H1 (cell line): ENCODE measurements at regions not wholly inside any gene's neighbourhood (a gene's known extent, or its start where the extent isn't known, plus 50 kb on each side); places are given as distances from the start of the nearest gene placed in this dataset. TPM values are rescaled to one million over a fixed set of nuclear protein-coding genes. Genes with fewer than 3 reads are reported as not detected.

ENCODE experiments used
- CBX8 ChIP-seq: fragments of 300-800, 300-1000 bp; sonication (generic); IDR thresholded peaks from 2 replicates; pipeline ENCODE4 v1.7.1; 2016; ENCODE audit warnings: low read depth, low read length, borderline replicate concordance
- EP300 ChIP-seq, 2 experiments: IDR thresholded peaks; 1 replicate in 1 of 2; 2 replicates in 1 of 2; pipeline ENCODE4 v1.6.1; 2011 to 2012; ENCODE audit warnings: low read depth in 2 of 2, low read length in 2 of 2, mild to moderate bottlenecking in 2 of 2, borderline replicate concordance in 1 of 2, inconsistent platforms in 1 of 2, moderate library complexity in 1 of 2
- GABPA ChIP-seq: IDR thresholded peaks from 2 replicates; pipeline ENCODE4 v1.6.1; 2011; ENCODE audit warnings: mild to moderate bottlenecking, low read length, moderate library complexity, borderline replicate concordance; ENCODE audit not compliant: insufficient read depth
- KDM5A ChIP-seq: fragments of 200-600 bp; IDR thresholded peaks from 2 replicates; pipeline ENCODE4 v1.7.1; 2012; ENCODE audit warnings: mild to moderate bottlenecking, low read length, inconsistent platforms, mixed read lengths
- NANOG ChIP-seq: IDR thresholded peaks from 2 replicates; pipeline ENCODE4 v1.6.1; 2011; ENCODE audit warnings: low read length, low read depth, mild to moderate bottlenecking, inconsistent platforms; ENCODE audit not compliant: insufficient read depth, poor library complexity, severe bottlenecking
- PHF8 ChIP-seq: fragments of 200-600 bp; sonication (generic); conservative IDR thresholded peaks from 2 replicates; pipeline ENCODE4 v1.7.1; 2012; ENCODE audit warnings: low read depth, mild to moderate bottlenecking, inconsistent platforms, low read length, moderate library complexity
- TBP ChIP-seq: IDR thresholded peaks from 2 replicates; pipeline ENCODE4 v1.6.1; 2011; ENCODE audit warnings: low read depth, low read length, improper control_type of control experiment
- small RNA-seq: library from polyadenylated mRNA; stranded (forward); fragments of <200 nt; extraction: miRNeasy Mini kit (QIAGEN cat#:217004); gene quantifications from one replicate; pipeline ENCODE3, GENCODE V24; 2013; ENCODE audit not compliant: insufficient read depth

DNA sequence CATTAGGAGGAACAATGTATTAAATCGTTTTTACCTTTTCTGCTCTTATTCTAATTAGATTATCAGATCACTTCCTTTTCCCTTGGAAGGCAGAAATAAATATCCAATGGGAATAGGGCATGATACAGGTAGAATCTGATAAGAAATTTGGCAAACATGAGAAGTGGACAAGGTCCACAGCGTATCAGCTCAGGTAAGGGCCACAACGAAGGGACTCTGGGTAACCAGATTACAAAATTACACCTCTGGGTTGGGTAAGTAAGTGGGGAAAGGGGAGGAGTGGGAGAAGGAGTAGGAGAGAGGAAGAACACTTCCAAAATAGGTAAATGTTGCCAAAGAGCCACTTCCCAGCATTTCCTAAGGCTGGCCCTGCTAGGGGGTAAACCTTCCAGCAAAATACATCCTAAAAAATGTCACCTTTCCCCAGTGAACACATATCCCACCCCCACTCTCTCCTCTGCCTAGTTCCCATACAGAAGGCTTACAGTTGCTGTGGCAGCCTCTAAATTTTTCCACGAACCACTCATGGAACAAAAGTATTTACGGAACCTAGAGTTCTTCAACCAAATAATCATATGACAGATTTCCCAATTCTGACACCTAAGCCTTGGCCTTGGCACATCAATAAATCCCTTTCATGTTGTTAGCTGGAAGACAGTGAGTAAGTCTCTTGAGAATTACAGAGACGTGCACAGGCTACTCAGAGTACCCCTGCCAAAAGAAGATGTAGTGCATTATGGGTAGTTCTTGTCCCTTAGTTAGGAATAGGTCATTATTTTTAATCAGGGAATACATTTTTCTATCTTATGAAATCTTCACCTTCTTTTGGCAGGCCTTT, 51.5 kb upstream of the DLX6 start (continued):
- TF ChIP-seq PHF8 (no peak), GABPA (no peak), TBP (no peak), KDM5A (no peak), CBX8 (no peak), EP300 (IDR thresholded peaks at IDR 0.05; ENCODE audit: borderline replicate concordance in 1 of 2, low read depth in 2 of 2, low read length in 2 of 2) (no peak), NANOG (no peak)

Small RNAs in the stretch of these regions (small RNA-seq; reads per million reads assigned to genes)
- gene RN7SL252P: not detected
